RKO (cell line): ENCODE measurements at regions not wholly inside any gene's neighbourhood (a gene's known extent, or its start where the extent isn't known, plus 50 kb on each side); places are given as distances from the start of the nearest gene placed in this dataset.
A peak's percentile ranks its signal among the peaks of the same experiment; 100 is the strongest.
"Not testable (repeated sequence)": the region's sequence is repeated elsewhere in the genome, so short reads cannot be mapped to it uniquely, and the experiment has no call there.

Experiments
- DNase-seq: peaks from one replicate; pipeline ENCODE4 v3.0.0-alpha.2; 2016; ENCODE audit warnings: low spot score

DNA sequence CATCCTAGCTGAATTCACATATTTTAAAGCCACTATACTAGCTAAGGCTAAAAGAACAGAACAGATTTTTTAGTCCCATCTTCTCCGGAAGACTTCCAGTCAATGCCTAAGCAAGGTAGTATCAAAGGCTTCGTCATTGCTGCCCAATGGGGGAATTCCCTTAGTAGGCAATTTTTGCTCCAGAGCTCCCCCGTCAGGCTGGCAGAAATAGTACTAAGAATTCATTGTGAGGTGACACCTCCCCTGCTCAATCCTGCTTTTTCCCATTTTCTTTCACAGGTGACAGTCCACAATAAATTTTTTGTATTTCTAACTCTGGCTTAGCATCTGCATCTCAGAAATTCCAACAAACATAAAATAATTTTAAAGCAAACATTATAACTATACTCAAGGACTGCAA is 52.8 kb upstream of the SRSF6 start:
- DNase-seq: peak; percentile 61

DNA sequence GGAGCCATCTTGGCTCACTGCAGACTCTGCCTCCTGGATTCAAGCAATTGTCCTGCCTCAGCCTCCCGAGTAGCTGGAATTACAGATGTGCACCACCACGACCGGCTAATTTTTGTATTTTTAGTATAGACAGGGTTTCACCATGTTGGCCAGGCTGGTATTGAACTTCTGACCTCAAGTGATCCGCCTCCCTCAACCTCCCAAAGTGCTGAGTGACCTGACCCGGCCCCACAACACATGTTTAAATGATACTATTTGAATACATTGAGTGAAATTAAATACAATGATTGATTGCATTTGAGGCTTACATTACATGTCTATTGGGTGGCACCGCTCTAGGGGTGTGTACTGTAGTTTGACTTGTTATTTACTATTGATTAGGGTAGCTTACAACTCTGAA is 56.8 kb upstream of the SRSF6 start:
- DNase-seq: not testable (repeated sequence)

DNA sequence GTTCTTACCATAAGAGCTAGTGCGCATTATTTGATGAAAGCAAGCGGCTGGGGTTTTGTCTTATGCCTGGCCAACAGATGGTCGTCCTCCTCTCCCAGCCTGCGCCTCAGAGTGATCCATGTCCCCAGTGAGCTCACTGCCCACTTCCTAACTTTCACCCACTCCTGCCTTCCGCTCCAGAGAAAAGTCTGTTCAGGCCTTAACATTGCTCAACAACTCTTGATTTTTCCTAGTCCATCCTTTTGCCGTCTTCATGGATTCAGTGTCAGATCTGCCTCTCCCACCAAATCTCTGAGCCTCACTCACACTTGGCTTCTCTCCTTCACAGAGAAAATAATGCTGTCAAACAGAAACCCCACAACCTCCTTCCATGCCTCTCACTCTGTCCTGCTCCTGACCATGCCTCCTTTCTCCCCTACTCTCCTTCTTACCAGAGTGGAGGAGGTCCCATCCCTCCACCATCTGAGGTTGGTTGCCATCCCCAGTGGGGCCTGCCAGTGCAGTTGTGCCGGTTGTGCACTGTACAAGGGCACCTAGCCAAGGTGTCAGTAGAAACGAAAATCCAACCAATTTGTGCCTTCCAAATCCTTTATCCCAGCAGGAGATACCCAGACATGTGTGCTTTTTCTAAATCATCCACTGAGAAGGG is 58.9 kb upstream of the SRSF6 start:
- no peak for DNase-seq

DNA sequence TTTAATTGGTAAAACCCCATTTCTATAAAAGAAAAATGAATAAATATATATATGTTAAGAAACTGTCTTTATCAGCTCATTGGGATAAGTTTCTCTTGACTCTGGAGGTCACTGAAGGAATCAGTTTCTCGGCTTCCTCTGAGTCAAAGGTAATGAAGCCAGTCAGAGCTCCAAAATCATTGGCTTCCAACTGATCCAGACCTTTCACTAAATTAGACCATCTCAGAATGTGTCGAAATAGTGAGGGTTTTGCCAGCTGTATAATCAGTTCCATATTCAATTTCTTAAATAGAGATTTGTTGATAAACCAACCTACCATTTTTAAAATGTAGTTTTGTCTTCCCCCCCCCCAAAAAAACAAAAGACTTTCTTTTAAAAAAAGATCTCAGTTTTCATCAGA is 60.5 kb upstream of the SRSF6 start:
- no peak for DNase-seq

DNA sequence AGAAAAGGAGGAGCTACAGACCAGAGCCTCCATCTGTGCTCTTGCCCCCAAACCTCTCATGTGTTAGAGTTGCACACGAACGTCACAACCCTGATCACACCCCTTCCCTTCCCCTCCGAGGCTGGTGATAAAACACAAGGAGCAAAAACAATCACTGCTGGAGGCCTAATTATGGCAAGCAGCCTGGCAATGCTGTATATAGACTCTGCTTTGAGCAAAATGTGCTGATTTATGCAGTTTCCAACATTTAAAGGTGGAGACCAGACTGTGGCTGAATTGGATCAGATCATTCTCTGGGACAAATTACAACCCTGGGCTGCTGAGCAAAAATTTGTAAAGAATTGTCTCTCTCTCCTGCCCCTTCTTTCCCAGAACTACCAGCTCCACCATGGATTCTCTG is 64.6 kb upstream of the SRSF6 start:
- no peak for DNase-seq

DNA sequence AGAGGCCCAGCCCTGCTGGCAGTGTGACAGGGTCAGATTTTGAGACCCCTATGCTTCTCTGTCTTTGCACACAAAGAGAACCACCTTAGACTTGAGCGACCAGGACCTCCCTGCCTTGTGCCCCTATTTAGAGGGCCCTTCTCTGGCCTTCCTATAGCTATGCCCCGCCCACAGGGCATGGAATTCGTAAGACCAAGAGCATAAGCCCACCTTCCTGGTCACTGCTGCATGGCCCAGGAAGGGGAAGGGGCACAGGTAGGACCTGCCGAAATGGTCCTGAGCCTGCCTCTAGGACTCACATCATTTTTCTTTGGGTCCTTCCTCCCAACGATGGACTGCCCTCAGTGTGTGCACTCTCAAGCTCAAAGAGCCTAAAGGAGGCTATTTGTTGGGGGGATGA is 65.1 kb upstream of the SRSF6 start:
- DNase-seq: no peak

DNA sequence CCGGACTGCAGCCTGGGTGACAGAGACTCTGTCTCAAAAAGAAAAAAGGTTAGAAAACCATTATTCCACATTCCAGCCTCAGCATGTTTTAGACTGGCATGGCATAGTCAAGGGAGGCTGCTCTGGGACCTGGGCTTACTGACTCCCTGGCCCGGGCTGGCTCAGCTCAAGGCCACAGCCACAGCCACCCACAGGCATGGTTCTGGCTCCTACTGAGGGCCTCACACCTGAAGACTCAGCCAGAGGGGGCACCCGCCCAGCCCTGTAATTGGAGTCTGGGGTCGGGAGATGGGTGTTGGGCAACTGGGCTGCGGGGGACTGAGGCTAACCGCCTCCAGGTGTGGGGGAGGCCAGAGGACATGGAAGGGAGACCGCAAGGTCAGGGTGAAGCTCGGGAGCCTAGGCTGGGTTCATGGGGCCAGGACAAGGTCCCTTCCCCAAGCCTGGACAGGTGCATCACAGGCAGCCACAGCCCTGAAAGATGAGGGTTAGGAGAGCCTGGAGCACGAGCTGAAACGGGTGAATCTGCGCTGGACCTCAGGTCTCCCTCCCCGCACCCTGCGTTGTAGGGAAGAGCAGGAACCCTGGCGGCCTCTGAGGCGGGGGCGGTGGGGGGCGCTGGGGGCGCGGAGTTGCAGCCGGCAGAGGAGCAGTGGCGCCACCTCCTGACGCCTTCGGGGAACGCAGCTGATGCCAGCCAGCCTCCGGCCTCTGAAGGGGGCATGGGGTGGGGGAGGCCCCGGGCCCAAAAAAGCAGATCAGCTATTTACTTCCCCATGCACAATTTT is 67.7 kb upstream of the SRSF6 start:
- DNase-seq: no peak

DNA sequence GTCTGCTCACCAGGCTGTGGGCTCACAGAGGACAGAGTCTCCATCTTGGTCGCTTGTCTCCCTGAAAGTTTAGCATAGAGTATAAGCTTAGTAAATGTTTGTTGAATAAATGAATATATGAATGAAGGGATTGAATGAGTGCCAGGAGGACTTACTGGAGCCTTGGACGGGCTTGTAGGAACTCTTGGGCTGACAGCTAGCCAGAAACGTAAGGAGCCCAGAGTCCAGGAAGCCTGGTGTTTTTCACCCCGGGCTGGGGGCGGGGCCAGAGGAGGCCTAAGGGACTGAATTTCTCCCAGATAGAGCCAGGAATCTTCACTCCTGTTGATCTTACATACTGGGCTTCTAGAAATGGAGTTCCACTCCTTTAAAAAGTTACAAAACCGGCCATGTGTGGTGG is 68.5 kb upstream of the SRSF6 start:
- no peak for DNase-seq

DNA sequence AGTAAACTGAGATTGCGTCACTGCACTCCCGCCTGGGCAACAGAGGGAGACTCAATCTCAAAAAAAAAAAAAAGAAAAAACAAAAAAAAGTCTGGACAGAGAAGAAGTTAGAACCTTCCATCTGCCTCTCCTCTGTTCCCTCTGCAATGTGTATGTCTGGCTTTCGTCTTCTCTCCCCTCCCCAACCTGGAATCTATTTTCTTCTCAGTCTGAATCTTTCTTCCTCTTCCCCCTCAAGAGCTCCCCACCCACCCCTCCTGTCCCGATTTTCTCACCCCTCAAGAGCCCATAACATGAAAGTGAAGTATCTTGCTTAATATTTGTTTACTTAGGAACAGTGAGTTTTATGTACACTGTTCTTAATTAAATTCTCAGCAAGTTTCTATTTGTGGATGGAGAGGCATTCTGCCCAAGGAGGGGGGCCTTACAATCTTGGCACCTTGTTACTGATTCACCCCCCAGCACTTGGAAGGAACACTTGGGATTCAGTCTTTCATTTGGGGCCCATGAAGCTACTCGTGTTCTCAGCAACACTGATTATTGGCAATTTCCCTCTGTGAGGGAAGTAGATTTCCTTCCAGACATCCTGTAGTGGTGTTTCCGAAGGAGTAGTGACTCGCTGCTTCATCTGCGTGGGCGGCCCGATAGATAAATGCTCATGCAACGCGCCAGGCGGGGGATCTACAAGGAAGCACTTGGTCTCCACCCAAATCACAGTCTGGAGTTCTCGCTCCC is 69.3 kb upstream of the SRSF6 start:
- DNase-seq: peak; percentile 11

DNA sequence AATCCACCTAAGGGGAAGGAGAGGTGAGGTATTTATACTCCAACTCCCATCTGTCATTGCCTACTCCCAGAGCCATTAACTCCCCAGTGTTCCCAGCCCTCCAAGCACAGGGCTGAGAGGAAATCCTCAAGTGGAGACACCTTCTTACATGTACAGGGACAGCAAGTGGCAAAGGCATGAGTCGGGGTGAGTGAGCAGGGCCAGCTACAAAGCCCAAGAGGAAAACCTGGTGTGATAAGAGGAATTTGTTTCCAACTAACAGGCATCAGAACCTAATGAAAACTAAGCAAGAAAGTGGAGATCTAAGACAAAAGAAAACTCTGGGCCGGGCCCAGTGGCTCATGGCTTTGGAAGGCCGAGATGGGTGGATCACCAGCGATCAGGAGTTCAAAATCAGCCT is 70.0 kb upstream of the SRSF6 start:
- no peak for DNase-seq

DNA sequence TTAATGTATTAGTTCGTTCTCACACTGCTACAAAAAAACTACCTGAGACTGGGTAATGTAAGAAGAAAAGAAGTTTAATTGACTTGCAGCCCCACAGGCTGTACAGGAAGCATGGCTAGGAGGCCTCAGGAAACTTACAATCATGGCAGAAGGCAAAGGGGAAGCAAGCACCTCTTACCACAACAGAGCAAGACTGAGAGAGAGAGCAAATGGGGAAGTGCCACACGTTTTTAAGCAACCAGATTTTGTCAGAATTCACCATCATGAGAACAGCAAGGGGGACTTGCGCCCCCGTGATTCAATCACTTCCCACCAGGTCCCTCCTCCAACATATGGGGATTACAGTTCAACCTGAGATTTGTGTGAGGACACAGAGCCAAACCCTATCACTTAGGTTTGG is 70.8 kb upstream of the SRSF6 start:
- DNase-seq: no peak

DNA sequence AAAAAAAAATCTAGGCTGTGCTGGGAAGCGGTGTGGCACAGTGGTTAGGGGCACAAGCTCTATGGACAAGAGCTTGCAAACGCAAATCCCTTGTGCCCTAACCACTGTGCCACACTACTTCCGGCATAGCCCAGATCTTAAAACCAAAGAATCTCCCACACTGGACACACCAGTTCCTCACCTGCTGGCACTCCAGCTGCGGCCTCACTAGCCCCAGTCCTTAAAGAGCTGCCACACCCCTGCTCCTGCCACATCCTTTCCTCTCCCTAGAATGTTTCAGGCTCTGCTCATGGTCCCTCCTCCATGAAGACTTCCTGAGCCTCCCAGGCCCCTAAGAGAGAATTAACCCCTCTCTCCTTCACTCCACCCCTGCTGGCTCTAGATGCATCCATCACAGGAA is 71.8 kb upstream of the SRSF6 start:
- DNase-seq: no peak

DNA sequence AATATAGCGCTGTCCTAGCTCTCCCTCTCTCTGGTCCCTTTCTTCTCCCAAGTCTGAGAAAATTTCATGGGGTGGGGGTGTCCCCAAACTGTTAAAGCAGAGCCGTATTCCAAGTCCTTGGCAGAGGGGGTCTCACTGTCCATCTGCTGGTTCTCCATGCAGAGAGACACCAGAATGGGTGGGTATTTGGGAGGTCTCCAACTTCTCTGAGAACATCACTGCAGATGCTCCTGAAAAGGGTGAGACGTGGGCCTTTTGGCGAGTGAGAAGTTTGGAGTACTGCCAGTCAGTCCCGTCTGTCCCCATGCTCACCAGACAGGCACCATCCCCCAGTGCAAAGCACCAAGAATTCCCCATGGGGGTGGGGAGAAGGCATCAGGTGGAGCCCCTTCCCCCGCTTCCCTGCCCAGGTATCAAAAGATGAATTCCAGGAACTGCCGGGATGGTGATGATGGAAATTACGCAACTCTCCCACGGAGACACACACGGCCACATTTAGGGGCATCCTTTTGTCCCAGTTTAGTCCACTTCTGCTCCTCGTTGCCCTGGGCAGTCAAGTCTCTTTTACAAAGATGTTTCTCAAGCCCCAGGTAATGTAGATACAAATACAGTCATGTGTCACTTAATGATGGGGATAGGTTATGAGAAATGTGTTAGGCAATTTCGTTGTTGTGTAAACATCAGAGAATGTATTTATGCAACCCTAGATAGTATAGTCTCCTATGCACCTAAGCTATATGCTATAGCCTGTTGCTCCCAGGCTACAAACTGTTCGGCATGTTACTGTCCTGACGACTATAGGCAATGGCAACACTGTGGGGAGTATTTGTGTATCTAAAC is 73.4 kb upstream of the SRSF6 start:
- no peak for DNase-seq

DNA sequence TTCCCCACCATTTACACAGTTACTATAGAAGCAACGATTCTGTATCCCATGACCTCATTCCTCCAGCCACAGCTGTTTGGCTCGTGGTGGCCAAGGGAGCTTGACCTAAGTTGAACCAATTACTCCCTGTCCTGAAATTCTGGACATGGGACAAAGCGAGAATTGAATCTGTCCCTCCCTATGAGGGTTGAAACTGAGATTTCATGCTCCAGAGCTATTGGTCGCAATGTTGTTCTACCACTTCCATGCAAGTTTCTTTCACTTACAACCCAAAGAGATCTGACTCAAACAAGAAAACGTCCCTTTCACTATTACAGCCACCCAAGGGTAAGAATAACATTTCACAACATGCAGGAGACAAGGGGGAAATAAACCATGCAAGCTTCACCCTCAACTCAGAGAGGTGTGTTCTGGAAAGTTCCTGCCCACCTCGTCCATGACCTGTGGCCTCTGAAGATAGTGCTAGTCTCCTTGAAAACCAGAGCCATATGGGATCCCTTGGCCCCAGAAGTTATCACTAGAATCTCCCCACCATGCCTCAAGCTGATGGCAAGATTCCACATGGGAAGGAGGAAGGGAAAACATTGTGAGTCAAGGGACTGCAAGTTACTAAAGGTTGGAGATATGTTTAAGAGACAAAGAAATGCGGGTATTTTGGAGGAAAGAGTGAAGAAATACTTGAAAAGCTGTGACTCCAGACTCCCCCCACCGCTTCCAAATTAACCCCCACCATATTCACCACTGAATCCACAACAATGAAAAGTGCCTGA is 74.5 kb upstream of the SRSF6 start:
- DNase-seq: no peak

DNA sequence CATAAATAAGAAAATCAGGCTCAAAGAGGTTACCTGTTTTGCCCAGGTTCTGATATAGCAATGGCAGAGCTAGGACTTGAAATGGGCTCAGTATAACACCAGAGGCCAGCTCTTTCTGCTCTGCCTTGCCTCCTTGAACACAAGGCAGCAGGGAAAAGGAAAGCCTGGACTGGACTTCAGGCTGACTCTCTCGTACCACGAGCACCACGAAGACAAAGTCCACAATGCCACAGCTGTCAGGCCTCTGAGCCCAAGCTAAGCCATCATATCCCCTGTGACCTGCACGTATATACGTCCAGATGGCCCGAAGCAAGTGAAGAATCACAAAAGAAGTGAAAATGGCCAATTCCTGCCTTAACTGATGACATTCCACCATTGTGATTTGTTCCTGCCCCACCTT is 75.6 kb upstream of the SRSF6 start:
- DNase-seq: not testable (repeated sequence)

DNA sequence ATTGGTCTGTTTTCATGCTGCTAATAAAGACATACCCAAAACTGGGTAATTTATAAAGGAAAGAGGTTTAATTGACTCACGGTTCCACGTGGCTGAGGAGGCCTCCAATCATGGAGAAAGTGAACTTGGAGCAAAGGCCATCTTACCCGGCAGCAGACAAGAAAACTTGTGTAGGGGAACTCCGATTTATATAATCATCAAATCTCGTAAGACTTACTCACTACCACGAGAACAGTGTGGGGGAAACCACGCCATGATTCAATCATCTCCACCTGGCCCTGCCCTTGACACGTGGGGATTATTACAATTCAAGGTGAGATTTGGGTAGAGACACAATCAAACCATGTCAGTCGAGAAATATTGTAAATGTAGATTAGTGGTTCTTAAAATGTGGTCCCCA is 76.2 kb upstream of the SRSF6 start:
- DNase-seq: not testable (repeated sequence)

DNA sequence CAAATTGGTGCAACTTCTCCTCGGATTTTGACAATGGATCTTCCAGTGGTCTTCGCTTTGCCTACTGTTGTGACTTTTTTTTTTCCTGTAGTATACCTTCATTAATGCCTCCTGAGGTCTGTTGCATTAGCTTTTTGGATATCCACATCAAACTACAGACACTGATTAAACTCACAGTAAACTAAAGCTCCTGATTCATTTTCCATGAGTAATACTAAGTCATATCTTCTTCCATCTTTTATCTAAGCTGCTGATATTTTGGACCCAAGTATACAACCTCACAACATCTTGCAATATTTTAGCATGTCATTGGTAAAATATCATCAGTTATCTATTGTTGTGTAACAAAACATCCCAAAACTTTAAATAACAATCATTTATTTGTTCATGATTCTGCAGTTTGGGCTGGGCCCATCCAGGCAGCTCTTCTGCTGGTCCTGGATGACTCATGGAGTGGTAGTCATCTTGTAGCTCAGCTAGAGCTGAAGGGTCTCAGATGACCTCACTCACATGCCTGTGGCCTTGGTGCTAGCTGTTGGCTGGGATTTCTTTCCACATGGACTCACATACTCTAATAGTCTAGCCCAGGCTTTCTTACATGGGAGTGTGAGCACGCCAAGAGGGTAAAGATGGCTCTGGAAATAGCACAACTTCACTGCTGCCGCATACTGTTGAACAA is 78.3 kb upstream of the SRSF6 start:
- DNase-seq: peak; percentile 68

DNA sequence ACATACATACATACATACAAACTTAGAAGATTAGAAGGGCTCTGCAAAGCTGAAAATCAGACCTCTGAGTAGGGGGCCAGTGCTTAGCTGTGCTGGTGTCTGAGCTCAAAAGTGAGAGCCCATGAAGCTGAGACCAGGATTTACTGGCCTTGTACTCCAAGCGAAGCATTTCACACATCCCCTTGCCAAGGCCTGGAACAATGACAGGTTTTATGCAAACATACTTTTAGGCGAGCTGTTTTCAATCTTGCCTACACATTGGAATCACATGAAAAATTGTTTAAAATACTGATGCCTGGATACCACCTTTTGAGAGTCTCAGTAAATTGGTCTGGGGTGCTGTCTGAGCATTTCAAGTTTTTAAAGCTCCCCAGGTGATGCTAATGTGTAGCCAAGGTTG is 80.9 kb upstream of the SRSF6 start:
- no peak for DNase-seq

DNA sequence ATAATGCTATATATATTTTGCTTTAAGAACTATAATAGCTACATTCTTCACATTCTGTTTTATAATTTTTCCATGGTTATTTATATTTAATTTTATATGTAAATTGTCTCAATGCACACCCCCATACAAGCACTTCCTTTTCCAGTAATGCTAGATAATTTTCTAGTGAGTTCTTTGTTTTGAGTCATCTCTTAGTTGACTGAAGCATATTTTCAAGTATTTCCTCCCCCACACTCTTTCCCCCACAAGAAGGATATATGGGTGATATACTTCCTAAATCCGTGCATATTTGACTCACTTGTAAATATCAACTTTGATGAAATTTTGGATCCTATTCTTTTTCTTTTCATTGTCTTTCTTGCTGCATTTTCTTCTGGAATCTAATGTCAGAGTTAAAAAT is 82.1 kb upstream of the SRSF6 start:
- no peak for DNase-seq

DNA sequence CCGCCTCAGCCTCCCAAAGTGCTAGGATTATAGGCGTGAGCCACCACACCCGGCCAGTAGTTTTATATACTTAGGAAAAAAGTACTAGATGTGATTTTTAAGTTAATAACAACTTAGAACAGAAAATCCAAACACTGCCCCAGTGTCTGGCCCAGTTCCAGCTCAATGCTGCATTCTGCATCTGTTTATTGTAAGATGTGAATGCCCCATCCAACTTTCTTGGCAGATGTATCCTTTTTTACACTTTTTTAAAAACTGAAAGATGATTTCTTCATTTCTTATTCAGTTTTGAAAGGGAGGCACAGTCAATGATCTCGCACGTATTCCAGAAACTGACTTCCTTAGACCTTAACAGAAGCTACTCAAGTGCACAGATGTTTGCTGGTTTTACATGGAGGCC is 85.6 kb upstream of the SRSF6 start:
- DNase-seq: no peak

DNA sequence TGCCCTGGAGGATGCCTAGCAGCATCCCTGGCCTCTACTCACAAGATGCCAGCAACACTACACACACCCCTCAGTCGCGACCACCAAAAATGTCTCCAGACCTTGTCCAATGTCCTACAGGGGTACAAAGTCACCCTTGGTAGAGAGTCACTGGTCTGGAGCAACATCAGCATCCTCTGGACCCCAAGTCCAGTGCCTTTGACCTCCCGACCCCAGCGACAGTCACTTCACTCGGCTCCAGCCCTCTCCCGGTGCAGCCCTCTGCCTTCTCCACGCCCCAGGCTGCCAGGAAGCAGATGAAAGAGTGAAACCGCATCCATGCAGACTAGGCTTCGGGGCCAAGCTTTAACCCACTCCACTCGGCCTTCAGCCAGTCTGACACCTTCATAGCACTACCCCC is 92.0 kb upstream of the SRSF6 start:
- DNase-seq: no peak
